ENCODE measurements at regions not wholly inside any gene's neighbourhood (a gene's known extent, or its start where the extent isn't known, plus 50 kb on each side); places are given as distances from the start of the nearest gene placed in this dataset.

- TF ChIP-seq CTCF (IDR thresholded peaks at IDR 0.05; ENCODE audit: insufficient read depth, low read length): no peak
- TF ChIP-seq GABPA (IDR thresholded peaks at IDR 0.05; ENCODE audit: low read depth): no peak
- TF ChIP-seq REST (IDR thresholded peaks at IDR 0.05; ENCODE audit: insufficient replicate concordance, low read depth): no peak
Measured at GRCh38 chr4:166335256-166335938, 462.4 kb downstream of the TLL1 start.

All from HL-60 (cell line).